ENCODE measurements at regions not wholly inside any gene's neighbourhood (a gene's known extent, or its start where the extent isn't known, plus 50 kb on each side); places are given as distances from the start of the nearest gene placed in this dataset.

DNA sequence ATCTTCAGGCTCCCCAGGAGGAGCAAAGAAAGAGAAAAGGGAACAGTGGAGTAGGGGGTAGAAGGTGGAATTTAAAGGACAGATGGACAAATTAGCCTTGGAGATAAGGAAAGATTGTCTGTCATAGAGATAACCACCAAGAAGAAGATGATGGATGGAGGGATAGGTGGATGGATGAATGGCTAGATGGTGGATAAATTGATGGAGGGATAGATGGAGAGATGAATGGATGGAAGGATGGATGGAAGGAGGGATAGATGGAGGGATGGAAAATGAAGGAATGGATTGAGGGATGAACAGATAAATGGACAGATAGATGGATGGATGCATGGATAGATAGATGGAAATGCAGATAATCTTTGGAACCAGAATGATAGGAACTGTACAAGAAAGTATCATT is 102.8 kb downstream of the TNFAIP3 start (continued):
- TF ChIP-seq ATF2 (CRISPR knock-in tag; IDR thresholded peaks at IDR 0.05) (no peak), ZBED1 (IDR thresholded peaks at IDR 0.05) (no peak), PHTF2 (CRISPR knock-in tag; IDR thresholded peaks at IDR 0.05) (no peak), HNRNPLL (IDR thresholded peaks at IDR 0.05; ENCODE audit: low read depth, low read length, poor library complexity, severe bottlenecking) (no peak), MLLT1 (IDR thresholded peaks at IDR 0.05) (0 out of 4 replicates have a peak, but pooled peaks of 1 of the 2 experiments have one; percentile 27), SLC30A9 (CRISPR knock-in tag; IDR thresholded peaks at IDR 0.05) (no peak), SRSF7 (optimal IDR thresholded peaks at IDR 0.05; ENCODE audit: low read depth, low read length) (no peak), TAF15 (IDR thresholded peaks at IDR 0.05; ENCODE audit: low read depth, low read length) (no peak), ZBTB34 (CRISPR knock-in tag; IDR thresholded peaks at IDR 0.05) (no peak), NR4A1 (CRISPR knock-in tag; IDR thresholded peaks at IDR 0.05) (no peak), NR4A1 (tag; IDR thresholded peaks at IDR 0.05) (no peak), CHD1 (IDR thresholded peaks at IDR 0.05; ENCODE audit: low read length) (no peak), ZNF165 (CRISPR knock-in tag; IDR thresholded peaks at IDR 0.05; ENCODE audit: borderline replicate concordance) (no peak), HOXB6 (CRISPR knock-in tag; IDR thresholded peaks at IDR 0.05; ENCODE audit: borderline replicate concordance) (no peak), SNIP1 (IDR thresholded peaks at IDR 0.05; ENCODE audit: low read depth) (no peak), ZBTB17 (CRISPR knock-in tag; IDR thresholded peaks at IDR 0.05) (no peak), RB1 (IDR thresholded peaks at IDR 0.05; ENCODE audit: low read depth) (no peak), TAL1 (IDR thresholded peaks at IDR 0.05) (0 out of 2 replicates have a peak, but pooled peaks have one; percentile 2), NFIX (CRISPR knock-in tag; IDR thresholded peaks at IDR 0.05; ENCODE audit: low read depth) (no peak), MCM3 (IDR thresholded peaks at IDR 0.05) (0 out of 2 replicates have a peak, but pooled peaks have one; percentile 17), ZNF24 (IDR thresholded peaks at IDR 0.05) (no peak), ZNF124 (CRISPR knock-in tag; IDR thresholded peaks at IDR 0.05) (no peak)
- TF ChIP-seq, protein P1, sequence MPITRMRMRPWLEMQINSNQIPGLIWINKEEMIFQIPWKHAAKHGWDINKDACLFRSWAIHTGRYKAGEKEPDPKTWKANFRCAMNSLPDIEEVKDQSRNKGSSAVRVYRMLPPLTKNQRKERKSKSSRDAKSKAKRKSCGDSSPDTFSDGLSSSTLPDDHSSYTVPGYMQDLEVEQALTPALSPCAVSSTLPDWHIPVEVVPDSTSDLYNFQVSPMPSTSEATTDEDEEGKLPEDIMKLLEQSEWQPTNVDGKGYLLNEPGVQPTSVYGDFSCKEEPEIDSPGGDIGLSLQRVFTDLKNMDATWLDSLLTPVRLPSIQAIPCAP (CRISPR knock-in tag; IDR thresholded peaks at IDR 0.05; ENCODE audit: borderline replicate concordance): no peak
- TF ChIP-seq, protein P2, sequence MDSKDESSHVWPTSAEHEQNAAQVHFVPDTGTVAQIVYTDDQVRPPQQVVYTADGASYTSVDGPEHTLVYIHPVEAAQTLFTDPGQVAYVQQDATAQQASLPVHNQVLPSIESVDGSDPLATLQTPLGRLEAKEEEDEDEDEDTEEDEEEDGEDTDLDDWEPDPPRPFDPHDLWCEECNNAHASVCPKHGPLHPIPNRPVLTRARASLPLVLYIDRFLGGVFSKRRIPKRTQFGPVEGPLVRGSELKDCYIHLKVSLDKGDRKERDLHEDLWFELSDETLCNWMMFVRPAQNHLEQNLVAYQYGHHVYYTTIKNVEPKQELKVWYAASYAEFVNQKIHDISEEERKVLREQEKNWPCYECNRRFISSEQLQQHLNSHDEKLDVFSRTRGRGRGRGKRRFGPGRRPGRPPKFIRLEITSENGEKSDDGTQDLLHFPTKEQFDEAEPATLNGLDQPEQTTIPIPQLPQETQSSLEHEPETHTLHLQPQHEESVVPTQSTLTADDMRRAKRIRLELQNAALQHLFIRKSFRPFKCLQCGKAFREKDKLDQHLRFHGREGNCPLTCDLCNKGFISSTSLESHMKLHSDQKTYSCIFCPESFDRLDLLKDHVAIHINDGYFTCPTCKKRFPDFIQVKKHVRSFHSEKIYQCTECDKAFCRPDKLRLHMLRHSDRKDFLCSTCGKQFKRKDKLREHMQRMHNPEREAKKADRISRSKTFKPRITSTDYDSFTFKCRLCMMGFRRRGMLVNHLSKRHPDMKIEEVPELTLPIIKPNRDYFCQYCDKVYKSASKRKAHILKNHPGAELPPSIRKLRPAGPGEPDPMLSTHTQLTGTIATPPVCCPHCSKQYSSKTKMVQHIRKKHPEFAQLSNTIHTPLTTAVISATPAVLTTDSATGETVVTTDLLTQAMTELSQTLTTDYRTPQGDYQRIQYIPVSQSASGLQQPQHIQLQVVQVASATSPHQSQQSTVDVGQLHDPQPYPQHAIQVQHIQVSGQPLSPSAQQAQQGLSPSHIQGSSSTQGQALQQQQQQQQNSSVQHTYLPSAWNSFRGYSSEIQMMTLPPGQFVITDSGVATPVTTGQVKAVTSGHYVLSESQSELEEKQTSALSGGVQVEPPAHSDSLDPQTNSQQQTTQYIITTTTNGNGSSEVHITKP (IDR thresholded peaks at IDR 0.05; ENCODE audit: partially characterized antibody): no peak

Measured in K562 (cell line).